ENCODE measurements at regions not wholly inside any gene's neighbourhood (a gene's known extent, or its start where the extent isn't known, plus 50 kb on each side); places are given as distances from the start of the nearest gene placed in this dataset.
"Not testable (repeated sequence)": the region's sequence is repeated elsewhere in the genome, so short reads cannot be mapped to it uniquely, and the experiment has no call there.

GRCh38 chr12:66733321-66733720, 54.4 kb upstream of the GRIP1 start:
- DNase-seq = no peak

- DNase-seq = no peak
Measured at GRCh38 chr12:66733839-66734238, 55.0 kb upstream of the GRIP1 start.

GRCh38 chr12:66735275-66735674, 56.4 kb upstream of the GRIP1 start:
- DNase-seq = no peak

- DNase-seq = no peak
Measured at GRCh38 chr12:66736931-66737330, 58.1 kb upstream of the GRIP1 start.

GRCh38 chr12:66739266-66739665, 60.4 kb upstream of the GRIP1 start:
- DNase-seq = no peak

- DNase-seq = no peak
Measured at GRCh38 chr12:66739940-66740651, 61.2 kb upstream of the GRIP1 start.

GRCh38 chr12:66740732-66741131, 61.9 kb upstream of the GRIP1 start:
- no peak for DNase-seq

GRCh38 chr12:66741919-66742318, 63.0 kb upstream of the GRIP1 start:
- no peak for DNase-seq

GRCh38 chr12:66742508-66743367, 63.9 kb upstream of the GRIP1 start:
- no peak for DNase-seq

- no peak for DNase-seq
Measured at GRCh38 chr12:66744461-66744860, 65.6 kb upstream of the GRIP1 start.

GRCh38 chr12:66744956-66745383, 66.1 kb upstream of the GRIP1 start:
- DNase-seq = no peak

- no peak for DNase-seq
Measured at GRCh38 chr12:66746489-66747201, 67.8 kb upstream of the GRIP1 start.

GRCh38 chr12:66751432-66752113, 72.7 kb upstream of the GRIP1 start:
- DNase-seq = no peak

GRCh38 chr12:66753810-66754209, 74.9 kb upstream of the GRIP1 start:
- no peak for DNase-seq

GRCh38 chr12:66755727-66756395, 77.0 kb upstream of the GRIP1 start:
- DNase-seq = no peak

- DNase-seq = no peak
Measured at GRCh38 chr12:66756631-66757030, 77.8 kb upstream of the GRIP1 start.

GRCh38 chr12:66760122-66760521, 81.2 kb upstream of the GRIP1 start:
- not testable (repeated sequence) for DNase-seq

- DNase-seq = no peak
Measured at GRCh38 chr12:66763467-66763866, 84.6 kb upstream of the GRIP1 start.

- DNase-seq = no peak
Measured at GRCh38 chr12:66765204-66765603, 86.3 kb upstream of the GRIP1 start.

- DNase-seq = no peak
Measured at GRCh38 chr12:66767536-66767935, 88.7 kb upstream of the GRIP1 start.

- no peak for DNase-seq
Measured at GRCh38 chr12:66768293-66768692, 89.4 kb upstream of the GRIP1 start.
